Neural cell (in vitro differentiated cells): ENCODE measurements at regions not wholly inside any gene's neighbourhood (a gene's known extent, or its start where the extent isn't known, plus 50 kb on each side); places are given as distances from the start of the nearest gene placed in this dataset.

ENCODE experiments used
- CTCF ChIP-seq: fragments of 450-650 bp; IDR thresholded peaks from 2 replicates; pipeline ENCODE4 v1.5.1; 2014; ENCODE audit warnings: antibody characterized with exemption, mild to moderate bottlenecking, moderate library complexity; ENCODE audit not compliant: poor library complexity, severe bottlenecking
- EZH2 ChIP-seq: fragments of 200-600, 300-800 bp; shearing (Covaris generic), sonication (generic); IDR thresholded peaks from 2 replicates; pipeline ENCODE4 v1.6.1; 2014; ENCODE audit warnings: antibody characterized with exemption, low read length, borderline replicate concordance, mild to moderate bottlenecking; ENCODE audit not compliant: insufficient read depth, poor library complexity, severe bottlenecking

- TF ChIP-seq CTCF, result no peak
- no peak for TF ChIP-seq EZH2
Observed at GRCh38 chrX:522456-522855, 108.1 kb upstream of the SHOX start.
